OCI-LY7 (cell line): ENCODE measurements at regions not wholly inside any gene's neighbourhood (a gene's known extent, or its start where the extent isn't known, plus 50 kb on each side); places are given as distances from the start of the nearest gene placed in this dataset.

Experiments
- CTCF ChIP-seq: fragments of 200-600 bp; sonication (generic); conservative IDR thresholded peaks from 2 replicates; pipeline ENCODE4 v1.5.1; 2014; ENCODE audit warnings: mild to moderate bottlenecking, antibody characterized with exemption, low read length, moderate library complexity, mixed read lengths
- EZH2phosphoT487 ChIP-seq: fragments of 200-600 bp; sonication (generic); IDR thresholded peaks from 2 replicates; pipeline ENCODE4 v1.6.1; 2018; ENCODE audit warnings: low read depth, borderline replicate concordance, mild to moderate bottlenecking, mixed run types, antibody characterized with exemption, low read length, moderate library complexity, mixed read lengths

DNA sequence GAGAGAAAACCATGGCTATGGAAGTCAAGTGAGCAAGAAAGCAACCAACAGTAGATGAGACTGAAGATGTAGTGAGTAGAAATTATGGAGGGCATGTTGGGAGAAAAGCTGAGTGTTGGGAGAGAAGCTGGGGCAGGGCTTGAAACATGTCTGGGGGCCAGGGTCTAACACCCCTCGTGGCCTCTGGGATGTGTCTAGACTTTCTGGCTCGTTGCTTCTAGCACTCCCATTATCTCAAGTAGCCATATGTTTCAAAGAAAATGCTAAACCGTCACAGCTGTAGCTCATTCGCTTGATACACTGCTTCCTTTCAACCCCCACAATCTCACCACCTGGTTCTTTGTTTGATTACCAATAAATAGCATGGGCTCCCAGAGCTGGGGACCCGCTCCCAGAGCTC, 83.8 kb upstream of the BCHE start:
- TF ChIP-seq CTCF (no peak), EZH2phosphoT487 (no peak)
